NCI-H1092 (cell line): ENCODE measurements at regions not wholly inside any gene's neighbourhood (a gene's known extent, or its start where the extent isn't known, plus 50 kb on each side); places are given as distances from the start of the nearest gene placed in this dataset.

ENCODE experiments used
- DNase-seq: peaks from one replicate; lab custom pipeline; 2025; lab: John Stamatoyannopoulos, UW

DNA sequence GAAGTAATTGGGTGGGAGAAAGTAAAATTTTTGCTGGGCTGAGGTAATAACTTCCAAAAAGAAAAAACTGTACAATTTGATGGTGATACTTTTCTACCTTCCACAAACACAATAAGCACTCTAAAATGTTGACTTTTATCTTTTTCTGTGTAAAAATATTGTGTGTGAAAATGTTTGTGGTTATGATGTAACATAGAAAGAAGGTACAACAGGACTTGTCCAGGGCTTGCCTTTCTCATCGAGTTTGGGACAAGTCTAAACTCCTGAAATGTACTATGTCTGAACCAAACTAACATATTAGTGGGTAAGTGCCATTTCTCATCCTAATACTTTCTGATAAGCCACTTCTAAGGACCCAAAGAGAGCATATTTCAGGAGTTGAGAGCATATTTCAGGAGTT is 174.2 kb upstream of the PDGFD start:
- DNase-seq: no peak

DNA sequence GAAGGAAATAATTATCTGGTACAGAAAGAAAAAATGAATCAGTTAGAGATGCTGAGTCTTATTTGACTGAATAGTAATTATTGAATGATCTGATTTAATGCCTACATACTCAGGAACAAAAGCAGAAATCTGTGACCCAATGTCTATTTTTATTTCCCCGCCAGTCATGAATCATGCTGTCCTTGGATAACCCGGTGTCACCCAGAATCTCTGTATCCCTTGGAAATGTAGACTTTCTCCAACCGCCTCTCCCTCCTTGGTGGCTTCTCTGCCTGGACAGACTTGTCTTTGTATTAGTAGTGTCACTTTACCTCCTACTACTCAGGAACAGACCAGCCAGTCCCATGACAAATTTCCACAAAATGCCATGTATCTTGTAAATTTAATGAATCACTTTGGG is 173.3 kb upstream of the PDGFD start:
- DNase-seq: no peak

DNA sequence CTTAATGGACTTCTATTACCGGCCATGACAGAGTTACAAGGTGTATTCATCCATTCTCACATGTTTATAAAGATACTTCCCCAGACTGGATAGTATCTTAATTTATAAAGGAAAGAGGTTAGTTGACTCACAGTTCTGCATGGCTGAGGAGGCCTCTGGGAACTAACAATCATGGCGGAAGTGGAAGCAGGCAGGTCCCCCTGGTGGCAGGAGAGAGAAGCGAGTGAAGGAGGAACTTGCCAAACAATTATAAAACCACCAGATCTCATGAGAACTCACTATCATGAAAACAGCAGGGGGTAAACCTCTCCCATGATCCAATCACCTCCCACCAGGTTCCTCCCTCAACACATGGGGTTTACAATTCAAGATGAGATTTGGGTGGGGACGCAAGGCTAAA is 170.0 kb upstream of the PDGFD start:
- DNase-seq: no peak

DNA sequence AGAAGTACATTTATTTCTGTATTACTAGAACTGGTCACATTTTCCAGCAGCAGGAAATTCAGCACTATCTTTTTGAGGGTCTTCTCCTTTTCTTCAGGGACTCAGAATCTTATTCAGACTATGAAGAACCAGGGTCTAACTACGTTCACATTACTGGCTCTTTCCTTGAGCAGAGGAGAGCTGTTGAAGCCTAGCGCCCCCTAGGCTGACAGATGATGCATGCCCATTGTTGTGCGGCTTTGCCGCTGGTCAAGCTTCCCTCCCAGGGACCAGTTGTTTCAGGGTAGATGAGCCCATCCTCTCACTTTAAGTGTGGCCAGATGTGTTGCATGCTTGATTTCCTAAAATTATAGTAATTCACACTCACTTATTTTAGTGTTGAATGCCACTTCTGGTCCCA is 168.2 kb upstream of the PDGFD start:
- DNase-seq: no peak

DNA sequence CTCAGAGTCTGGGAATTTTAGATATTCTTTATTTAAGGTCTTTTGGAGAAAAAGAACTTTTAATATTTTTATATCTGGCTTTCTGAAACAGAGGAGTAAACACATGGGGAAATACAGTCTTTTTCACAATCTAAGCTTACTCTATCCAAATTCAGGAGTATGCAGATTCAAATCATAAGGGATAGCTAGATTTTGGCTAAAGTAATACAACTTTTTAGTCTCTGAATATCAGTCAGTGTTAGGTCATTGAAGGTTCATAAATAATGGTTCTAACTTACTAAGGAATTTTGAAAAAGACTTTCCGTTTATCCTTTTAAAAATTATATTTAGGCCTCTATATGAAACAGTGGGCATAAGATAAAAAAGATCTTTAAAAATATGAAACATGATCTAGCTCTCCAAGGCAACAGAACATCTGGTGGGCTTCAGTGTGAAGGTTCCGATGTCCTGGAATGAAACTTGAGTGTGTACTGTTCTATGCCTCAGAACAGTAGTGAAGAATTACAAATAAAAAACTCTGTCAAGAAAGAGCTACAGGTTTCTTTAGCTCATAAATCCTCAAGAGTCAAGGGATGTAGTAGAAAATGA is 165.2 kb upstream of the PDGFD start:
- DNase-seq: no peak

DNA sequence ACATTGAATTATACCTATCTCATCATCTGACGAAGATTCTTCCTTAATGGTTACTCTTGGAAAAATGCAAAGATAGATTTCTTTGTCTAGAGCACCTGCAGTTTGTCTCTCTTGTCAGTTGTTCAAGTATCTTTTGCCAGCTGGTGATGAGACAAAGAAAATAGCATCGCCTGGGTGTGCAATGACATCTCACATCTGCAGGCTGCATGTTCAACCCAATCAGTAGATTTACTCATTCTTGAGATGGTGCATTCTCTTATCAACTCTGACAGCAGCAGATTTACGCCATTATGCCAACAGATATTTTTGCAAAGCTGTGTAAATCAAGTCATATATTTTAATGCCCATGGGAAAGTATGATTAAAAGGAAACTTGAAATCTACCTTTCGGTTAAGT is 164.6 kb upstream of the PDGFD start:
- no peak for DNase-seq

DNA sequence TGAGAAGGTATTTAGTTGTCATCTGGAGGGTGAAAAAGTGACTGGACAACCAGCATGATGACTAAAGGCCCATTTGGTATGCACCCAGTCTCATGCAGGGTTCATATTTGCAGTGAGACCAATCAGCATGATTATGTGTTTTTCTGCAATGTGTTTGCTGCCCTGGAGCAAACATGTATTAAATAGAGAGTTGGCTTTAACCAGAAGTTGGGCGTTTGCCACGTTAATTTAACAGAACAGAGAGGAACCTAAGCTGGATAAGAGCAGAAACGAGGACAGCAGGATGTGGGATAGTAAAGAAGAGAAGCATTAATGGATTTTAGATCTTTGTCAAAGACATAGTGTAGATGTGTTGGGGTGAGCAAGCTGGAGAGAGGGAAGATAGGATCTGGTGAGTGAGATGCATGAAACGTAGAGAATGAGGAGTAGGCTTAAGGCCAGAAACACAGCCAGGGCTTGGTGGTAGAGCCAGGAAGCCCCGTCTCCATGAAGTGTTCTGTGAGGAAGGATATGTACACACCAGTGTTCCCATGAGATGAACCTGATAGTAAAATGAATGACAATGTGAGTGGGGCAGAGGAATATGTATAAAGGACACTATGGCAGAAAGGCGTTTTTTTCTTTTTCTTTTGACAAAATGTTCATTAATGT is 164.0 kb upstream of the PDGFD start:
- no peak for DNase-seq

DNA sequence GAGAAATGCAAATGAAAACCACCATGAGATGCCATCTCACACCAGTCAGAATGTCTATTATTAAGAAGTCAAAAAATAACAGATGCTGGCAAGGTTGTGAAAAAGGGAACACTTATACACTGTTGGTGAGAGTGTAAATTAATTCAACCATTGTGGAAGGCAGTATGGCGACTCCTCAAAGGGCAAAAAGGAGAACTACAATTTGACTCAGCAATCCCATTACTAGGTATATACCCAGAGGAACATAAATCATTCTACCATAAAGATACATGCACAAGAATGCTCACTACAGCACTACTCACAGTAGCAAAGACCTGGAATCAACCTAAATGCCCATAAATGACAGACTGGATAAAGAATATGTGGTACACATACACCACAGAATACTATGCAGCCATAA is 161.1 kb upstream of the PDGFD start:
- no peak for DNase-seq

DNA sequence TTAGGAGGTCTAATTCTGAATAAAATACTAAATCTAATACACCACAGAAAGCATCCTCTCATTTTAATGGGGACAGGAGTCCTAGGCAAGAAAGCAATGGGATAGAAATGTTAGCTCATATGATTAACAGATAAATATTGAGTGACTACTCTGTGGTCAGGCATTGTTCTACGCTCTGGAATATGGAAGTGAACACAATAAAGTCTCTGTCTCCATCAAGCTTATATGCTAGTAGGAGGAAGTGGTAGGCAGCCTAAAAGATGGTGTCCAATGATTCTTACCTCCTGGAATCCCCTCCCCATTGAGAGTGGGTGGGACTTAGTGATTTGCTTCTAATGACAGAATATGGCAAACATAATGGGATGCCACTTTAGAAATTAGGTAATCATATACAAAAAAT is 160.3 kb upstream of the PDGFD start:
- DNase-seq: no peak

DNA sequence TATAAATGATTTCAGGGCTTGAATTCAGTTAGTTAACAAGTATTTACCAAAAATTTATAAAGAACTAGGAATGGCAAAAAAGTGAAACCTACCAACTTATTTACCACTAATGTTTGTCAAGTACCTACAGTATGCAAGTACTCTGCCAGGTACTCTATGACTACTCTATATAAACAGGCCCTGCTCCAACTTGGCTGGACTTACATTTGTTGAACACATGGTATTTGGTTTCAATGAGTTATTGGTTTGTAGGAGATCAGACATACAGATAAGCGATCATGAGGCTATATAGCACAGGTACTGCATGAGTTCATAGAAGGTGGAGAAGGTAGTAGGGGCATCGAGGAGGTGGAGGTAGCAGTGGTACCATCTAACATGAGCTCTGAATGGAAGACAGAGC is 159.9 kb upstream of the PDGFD start:
- DNase-seq: no peak

DNA sequence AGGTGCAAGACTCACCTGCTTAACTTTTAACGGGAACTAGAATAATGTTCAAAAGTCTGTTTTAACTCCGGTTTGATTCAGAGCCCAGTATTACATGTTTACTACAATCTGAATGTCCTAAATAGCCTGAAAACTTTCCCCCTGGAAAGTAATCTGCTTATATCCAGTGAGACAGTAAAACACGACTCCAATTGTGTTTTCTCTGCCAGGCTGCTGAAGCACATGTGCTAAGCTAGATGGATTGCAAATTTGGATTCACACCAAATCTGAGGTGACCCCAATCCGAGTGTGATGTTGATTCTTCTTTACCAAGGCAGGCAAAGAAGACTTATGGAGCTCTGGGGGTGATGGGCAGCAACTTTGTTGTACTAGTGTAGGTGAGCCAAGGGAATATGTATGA is 158.7 kb upstream of the PDGFD start:
- DNase-seq: no peak

DNA sequence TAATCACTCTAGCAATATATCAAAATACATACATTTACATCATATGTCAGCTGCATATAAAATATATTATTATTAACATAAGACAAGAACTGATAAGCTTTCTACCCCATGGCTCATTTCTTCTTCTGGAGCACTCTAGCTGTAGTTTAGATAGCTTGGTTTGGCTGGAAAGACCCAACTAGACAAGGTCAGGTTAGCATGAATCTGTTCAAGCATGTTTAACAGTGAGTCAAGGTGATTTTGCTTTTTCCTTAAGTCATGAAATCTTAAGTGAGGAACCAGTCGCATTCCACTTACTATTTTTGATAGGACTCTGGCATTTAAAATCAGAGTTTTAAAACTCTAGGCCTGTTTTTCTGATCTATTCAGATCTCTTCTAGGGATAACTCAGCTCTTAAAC is 157.0 kb upstream of the PDGFD start:
- no peak for DNase-seq

DNA sequence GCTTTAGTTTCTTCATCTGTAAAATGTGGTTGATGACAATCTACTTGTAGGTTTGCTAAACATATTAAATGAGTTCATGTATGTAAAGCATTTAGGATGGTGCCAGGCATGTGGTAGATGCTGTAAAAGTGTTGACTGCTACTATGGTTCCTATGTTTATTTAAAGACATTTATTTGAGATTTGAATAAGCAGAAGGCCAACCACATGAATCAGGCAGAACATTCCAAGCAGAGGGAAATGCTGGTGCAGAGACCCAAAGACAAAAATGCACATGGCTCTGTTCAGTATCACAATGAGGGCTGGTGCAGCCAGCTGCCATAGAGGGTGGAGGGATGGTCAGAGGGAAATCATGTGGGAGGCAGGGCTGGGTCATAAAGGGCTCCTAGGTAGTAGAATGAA is 156.2 kb upstream of the PDGFD start:
- no peak for DNase-seq

DNA sequence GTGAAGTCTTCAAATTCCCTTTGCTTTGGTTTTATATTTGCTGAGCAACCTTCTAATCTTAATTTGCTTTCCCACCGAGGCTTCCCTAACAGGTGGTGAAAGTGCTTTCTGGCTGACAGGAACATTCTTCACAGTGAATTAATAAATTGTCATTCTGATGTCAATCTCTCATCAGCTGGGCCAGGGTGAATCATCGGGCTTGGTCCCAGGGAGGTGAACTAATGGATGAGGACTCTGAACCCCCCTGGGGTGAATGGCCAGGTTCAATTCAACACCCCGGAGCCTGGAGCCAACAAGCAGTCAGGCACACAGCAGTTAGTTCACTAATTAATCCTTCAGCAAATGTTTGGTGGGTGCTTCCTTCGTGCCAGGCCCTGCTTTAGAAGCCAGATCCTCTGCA is 155.4 kb upstream of the PDGFD start:
- DNase-seq: no peak

DNA sequence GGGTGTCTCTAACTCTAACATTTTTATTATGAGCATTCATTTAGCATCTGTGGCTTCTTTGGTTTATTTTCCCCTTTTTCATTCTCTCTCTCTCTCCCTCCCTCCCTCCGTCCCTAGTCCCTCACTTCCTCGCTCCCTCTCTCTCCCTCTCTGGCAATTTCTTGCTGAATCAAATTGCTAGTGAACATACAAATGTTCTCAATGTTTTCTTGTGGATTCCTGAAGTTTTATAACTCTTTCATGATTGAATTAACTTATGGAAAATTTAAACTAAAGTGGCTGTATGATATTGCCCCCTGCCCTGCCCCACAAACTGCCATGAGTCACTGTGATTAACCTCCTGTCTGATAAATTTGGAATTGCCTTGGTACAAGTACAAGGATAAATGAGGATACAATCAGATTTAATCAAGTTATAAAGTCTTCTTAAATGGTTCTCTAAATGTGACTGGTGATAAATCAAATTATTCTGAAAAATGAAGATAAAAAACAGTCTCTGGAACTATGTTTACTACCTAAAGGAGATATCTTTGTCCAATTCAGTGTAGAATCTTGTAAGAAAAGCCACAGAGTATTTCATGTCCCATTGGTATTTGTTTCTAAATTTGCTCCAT is 143.0 kb upstream of the PDGFD start:
- DNase-seq: no peak

DNA sequence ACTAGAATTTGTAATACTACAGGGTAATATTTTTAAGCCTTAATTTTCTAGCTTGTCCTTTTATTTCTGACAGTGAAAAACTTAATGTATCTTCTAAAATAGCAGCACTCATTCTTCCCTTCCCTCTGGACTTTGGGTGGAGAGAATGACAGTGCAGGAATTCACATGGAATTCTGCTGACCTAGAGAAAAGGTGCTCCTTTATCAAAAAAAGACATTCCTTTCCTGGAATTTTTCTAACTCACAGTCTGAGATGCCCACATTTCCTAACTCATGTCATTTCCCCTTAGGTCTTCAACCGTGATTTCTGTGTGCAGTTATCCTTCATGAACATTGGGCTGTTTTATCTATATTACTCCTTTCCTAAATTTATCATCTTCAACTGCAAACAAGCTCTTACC is 137.8 kb upstream of the PDGFD start:
- DNase-seq: no peak

DNA sequence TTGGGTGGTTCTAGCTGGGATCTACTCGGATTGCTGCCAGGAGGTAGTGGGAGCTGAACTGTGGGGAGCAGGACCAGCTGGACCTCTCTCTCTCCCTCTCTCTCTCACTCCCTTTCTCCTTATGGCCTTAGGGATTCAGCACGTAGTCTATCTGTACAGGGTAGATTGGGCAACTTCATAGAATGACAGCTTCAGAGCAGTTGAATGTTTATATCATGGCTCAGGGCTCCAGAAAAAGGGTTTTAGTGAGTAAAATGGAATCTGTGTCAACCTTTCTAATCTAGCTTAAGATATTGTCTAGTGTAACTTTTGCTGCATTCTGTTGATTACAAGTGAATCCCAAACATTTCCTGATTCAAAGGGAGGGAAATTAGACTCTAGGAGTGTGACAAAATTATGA is 127.7 kb upstream of the PDGFD start:
- DNase-seq: no peak

DNA sequence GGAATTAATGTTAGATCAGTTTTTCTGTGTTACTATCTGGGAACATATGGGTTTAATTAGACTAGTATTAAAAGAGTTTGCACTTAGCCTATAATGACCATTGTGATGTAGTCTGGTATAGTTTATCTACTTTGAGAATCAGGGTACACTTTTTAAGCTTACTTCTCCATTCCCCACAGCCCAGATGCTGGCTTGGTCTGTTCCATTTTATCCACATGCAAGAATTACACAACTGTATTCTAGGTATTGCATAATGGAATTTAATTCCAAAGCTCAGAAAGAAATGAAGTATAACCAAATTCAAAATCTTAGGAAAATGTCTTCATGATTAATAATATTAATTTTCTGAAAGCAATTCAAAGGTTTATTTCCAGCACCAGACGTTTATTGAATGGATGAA is 122.2 kb upstream of the PDGFD start:
- no peak for DNase-seq

DNA sequence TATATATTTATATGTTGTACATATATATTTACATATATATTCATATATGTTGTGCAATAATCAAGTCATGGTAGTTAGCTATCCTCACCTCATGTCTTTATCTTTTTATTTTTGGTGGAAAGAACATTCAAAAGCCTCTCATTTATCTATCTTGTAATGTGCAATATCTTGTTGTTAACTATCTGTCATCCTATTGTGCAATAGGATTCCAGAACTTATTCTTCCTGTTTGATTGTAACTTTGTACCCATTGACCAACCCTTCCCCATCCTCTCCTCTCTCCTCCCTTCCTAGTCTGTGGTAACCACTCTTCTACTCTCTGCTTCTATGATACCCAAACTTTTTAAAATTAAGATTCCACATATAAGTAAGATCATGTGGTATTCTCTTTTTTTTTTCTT is 115.6 kb upstream of the PDGFD start:
- no peak for DNase-seq

DNA sequence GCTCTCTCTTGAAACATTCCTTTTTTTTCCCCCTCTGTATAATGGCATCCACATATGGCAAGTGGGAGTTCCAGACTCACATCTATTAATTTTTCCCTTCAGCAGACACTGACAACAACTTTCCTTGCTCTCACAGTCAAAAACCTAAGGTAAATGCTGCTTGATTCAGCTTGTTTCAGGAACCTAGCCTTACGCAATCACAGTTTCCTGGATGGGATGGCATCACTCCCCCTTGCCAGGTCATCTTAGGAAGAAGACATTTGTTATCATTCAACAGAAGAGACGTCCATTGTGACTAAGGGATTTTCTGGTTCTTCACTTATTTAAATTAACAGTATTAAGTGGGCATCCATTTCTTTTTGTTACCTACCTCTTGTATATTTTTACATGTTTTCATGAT is 112.0 kb upstream of the PDGFD start:
- DNase-seq: no peak

DNA sequence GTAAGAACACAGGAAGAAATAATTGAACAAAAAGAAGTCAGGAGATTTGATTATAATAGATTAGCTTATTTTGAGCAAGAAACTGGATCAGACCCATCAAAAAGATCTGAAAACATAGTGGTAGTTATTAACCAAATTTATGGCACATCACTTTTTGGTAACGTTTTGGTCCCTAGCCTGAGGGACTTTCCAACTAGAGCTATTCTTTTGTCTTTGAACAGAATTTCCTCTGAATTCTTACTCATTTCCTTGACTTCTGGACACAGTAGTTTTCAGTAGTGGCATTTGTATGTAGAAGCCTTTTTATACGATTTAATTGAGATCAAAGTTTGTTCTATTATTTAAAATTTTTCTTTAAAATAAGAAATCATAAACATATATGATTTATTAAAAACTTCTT is 96.5 kb upstream of the PDGFD start:
- no peak for DNase-seq

DNA sequence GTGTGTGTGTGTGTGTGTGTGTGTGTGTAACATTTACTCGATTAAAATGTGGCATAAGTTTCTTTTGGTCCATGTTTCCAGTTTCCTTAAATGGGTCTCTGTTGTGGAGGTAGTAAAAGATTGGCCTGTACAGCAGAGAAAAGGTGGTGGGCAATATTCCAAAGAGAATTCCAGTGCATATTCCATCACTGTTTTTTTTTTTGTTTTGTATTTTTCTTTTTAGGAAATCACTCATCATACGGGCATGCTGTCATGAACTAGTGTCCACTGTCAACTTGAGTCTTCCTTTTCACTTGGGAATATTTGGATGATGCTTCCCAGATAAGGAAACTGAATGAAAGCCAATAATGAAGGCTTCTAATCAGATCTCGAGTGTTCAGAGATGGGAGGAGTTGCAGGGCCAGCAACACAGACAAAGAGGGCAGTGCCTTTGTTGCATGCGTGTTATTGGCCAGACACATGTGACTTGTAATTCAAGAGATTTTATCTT is 95.2 kb upstream of the PDGFD start:
- DNase-seq: no peak

DNA sequence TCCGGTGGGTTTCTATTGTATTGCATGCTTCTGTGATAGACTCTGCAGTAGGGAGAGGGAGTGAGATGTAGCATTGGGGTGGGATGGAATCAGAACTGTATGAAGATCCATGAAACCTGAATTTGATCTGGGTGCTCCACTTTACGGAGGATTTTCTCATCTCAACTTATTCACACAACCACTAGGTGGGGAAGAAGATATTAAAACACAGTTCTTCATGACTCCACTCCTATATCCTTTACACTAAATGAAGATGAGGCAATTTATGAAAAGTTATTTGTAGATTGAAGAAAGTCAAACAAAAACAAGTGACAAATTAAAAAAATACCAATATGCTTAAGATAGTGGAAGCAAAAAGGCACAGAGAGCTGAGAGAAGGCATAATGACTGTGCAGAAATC is 92.6 kb upstream of the PDGFD start:
- no peak for DNase-seq

DNA sequence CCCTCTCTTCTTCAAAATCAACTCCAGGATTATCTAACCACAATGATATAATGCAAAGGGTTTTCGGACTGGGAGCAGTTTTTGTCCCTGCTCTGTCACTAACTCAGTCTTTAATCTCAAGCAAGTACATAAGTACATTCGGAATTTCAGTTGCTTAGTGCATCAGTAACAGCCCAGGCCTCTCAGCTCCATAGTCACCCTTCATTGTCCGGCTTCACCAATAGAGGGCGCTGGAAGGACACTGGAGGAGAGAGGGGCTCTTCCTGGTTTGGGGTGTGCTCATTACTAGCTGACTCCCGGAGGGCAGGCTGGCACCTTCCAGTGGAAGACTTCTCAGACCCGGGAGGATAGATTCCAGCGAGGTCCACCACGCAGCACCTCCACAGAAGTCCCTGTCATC is 90.4 kb upstream of the PDGFD start:
- DNase-seq: peak; percentile 1
